AG10803 (cell line): ENCODE measurements at regions not wholly inside any gene's neighbourhood (a gene's known extent, or its start where the extent isn't known, plus 50 kb on each side); places are given as distances from the start of the nearest gene placed in this dataset.

Experiments used
- DNase-seq: peaks from one replicate; pipeline ENCODE4 v3.0.0; 2010; ENCODE audit warnings: low read depth
- H3K4me3 ChIP-seq: 2 replicates; pipeline ENCODE4 v1.5.1; 2011; ENCODE audit warnings: mild to moderate bottlenecking, low read length, control low read depth
- TF ChIP-seq, protein P1 (sequence below): conservative IDR thresholded peaks from 2 replicates; pipeline ENCODE4 v1.5.1; 2011; ENCODE audit warnings: mild to moderate bottlenecking, low read length, control low read depth, inconsistent platforms

DNA sequence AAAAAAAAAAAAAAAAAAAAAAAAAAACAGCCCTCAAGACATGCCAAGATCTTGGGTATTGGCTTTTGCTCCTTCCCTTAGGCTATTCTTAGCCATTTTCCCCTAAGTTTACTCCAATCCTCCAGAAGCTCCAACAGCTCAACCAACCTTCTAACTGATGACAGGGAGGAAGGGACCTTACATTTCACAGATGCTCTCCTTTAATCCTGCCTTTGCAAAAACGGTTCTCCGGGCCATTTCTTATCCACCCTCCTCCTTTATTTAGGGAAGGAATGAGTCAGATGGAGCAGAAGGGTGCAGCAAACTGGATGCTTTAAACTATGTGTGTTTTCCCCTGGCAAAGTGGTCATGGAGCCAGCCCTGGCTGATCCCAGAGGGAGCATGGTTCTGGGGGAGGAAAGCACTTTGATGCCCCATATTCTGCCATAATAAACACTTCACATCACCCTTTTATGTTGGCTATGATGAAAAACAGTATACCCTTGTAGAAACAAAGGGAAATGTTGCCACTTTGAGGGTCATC lies 369.4 kb upstream of the DMAC1 start:
- no peak for DNase-seq
- TF ChIP-seq, protein P1, sequence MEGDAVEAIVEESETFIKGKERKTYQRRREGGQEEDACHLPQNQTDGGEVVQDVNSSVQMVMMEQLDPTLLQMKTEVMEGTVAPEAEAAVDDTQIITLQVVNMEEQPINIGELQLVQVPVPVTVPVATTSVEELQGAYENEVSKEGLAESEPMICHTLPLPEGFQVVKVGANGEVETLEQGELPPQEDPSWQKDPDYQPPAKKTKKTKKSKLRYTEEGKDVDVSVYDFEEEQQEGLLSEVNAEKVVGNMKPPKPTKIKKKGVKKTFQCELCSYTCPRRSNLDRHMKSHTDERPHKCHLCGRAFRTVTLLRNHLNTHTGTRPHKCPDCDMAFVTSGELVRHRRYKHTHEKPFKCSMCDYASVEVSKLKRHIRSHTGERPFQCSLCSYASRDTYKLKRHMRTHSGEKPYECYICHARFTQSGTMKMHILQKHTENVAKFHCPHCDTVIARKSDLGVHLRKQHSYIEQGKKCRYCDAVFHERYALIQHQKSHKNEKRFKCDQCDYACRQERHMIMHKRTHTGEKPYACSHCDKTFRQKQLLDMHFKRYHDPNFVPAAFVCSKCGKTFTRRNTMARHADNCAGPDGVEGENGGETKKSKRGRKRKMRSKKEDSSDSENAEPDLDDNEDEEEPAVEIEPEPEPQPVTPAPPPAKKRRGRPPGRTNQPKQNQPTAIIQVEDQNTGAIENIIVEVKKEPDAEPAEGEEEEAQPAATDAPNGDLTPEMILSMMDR: no peak
- H3K4me3 ChIP-seq: no peak overlapping the region

DNA sequence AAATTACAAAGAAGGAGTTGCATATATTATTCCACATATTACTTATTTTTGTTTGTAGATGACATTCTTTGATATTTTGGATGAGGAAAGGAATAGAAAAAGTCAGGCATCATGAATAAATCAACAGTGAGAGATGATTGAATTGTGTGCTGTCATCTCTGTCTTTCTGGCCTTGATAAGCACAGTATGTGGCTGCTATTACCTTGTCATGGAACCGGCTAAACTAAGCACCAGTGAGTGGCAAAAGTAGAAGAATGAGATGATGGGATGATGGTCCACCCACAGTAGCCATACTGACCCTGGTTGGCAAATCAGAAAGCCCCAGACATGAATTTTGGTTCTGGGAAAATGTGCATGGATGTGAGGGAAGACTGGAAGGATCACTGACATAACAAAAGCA lies 361.2 kb upstream of the DMAC1 start:
- H3K4me3 ChIP-seq: no peak overlapping the region
- TF ChIP-seq, protein P1: no peak
- no peak for DNase-seq

DNA sequence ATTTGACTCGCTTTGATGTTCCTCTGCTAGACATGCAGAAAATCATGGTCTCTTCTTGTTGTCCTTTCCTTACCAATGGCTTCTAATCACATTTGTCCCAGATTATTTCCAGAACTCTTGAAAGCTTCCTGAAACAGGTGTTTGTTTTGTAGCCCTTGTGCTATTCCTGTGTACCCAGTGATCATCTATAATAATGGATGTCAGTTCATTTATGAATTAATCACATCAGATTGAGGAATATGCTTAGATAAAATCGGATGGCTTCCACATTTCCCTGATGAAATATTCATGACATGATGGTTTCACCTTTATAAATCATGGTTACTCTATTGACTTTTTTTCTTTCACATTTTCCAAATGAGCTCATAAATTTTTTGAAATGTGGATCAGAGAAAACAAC lies 359.0 kb upstream of the DMAC1 start:
- DNase-seq: no peak
- no peak overlapping the region for H3K4me3 ChIP-seq
- TF ChIP-seq, protein P1: no peak

DNA sequence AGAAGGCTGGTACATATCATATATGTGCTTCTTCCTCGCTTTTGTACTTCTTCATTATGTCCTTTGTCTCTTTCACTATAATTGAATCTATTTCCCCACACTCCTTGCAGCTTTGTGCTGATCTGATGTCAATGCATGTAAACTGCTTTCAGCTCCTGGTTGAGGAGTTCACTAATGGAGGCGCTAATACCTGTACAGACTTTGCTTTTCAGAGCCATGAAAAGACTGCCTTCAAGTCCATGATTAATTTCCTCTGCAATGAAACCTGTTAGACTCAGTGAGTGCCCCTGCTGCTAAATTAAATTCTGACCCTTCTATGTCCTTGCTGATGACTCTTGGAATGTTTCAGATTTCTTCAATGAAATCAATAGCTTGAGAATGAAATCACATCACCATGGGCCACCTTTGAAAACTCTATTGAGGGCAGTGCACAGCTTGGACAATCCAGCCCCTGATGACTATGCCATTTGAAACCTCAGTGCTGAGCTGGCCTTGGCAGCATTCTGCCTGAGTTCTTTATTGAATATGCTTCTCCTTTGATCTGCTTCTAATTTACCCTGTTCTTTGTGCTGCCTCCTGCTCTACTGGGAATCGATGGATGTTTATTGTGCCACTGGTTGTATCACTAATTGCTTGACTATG lies 358.2 kb upstream of the DMAC1 start:
- TF ChIP-seq, protein P1: no peak
- DNase-seq: no peak
- H3K4me3 ChIP-seq: no peak overlapping the region

DNA sequence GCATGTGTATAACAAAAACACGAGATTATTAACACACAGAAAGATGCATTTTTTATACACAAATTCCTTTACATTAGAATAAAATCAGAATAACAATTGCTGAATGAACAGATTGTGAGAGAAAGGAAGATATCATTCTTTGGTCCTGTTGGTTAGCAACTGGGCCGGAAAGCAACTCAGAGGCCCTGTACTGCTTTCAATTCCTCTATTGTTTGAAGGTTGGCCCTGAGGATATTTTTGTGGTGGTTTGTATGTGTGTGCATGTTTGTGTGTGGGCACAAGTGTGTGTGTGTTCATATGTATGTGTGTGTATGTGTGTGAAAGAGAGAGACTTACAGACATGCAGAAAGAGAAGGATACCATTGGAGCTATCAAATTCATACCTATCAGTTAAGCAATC lies 356.8 kb upstream of the DMAC1 start:
- H3K4me3 ChIP-seq: no peak overlapping the region
- DNase-seq: no peak
- TF ChIP-seq, protein P1: no peak

DNA sequence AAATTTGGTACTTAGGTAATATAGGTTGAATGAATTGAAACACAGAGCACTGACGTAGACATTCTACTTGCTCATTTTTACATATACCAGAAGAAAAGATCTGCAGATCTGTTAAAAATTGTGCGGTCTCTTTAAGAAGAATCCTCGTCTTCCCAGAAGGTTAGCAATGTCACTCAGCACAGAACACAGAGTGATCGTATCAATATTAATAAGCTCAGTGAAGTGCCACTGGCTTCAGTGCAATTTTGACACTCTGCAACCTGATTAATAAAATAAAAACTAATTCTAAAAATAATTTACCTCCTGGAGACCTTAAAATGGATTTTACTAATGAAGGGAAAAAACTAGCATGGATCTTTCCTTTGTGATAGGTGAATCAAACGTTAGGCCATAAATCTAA lies 356.1 kb upstream of the DMAC1 start:
- no peak for DNase-seq
- TF ChIP-seq, protein P1: no peak
- H3K4me3 ChIP-seq: no peak overlapping the region

DNA sequence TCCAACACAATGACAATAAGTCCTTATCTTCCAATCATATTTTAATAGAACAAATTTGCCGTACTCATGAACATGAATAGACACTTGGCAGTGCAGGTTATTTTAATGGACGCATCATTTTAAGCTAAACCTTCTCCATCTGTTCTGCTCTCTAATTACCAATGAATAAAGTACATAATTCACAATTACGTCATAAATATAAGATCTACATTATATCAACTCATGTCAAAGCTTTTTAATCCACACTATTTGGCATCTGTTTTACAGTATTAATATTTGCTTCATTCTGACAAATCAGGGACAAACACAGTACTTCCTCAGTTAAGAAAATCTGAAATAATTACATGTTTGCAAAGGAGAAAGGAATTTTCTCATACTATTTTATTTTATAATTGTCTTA lies 344.1 kb upstream of the DMAC1 start:
- no peak for DNase-seq
- H3K4me3 ChIP-seq: no peak overlapping the region
- TF ChIP-seq, protein P1: no peak
